C4-2B (cell line): ENCODE measurements at regions not wholly inside any gene's neighbourhood (a gene's known extent, or its start where the extent isn't known, plus 50 kb on each side); places are given as distances from the start of the nearest gene placed in this dataset.

Source experiments
- ZFX ChIP-seq: fragments of 450-650 bp; IDR thresholded peaks from 2 replicates; pipeline ENCODE4 v1.6.1; 2017
- TF ChIP-seq, protein P1 (sequence below): fragments of 450-650 bp; conservative IDR thresholded peaks from 2 replicates; pipeline ENCODE4 v1.5.1; 2017; ENCODE audit warnings: mild to moderate bottlenecking

DNA sequence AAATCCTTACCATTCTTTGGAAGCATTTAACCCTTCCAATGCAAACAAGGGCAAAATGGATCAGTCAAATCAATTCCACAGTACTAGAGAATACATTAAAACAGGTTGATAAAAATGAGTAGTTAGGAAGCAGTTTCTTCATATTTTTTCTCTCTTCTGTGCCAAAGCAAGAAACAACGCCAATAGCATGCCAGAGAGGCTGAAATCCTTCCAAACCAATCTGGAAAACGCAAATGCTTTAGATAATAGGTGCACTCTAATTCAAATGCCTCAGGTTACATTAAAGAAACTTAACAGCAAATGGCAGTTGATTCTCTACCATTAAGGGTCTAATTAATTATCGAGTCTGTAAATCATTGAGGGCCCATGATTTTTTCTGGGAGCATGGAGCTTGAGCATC is 755.2 kb downstream of the C6orf118 start:
- TF ChIP-seq, protein P1, sequence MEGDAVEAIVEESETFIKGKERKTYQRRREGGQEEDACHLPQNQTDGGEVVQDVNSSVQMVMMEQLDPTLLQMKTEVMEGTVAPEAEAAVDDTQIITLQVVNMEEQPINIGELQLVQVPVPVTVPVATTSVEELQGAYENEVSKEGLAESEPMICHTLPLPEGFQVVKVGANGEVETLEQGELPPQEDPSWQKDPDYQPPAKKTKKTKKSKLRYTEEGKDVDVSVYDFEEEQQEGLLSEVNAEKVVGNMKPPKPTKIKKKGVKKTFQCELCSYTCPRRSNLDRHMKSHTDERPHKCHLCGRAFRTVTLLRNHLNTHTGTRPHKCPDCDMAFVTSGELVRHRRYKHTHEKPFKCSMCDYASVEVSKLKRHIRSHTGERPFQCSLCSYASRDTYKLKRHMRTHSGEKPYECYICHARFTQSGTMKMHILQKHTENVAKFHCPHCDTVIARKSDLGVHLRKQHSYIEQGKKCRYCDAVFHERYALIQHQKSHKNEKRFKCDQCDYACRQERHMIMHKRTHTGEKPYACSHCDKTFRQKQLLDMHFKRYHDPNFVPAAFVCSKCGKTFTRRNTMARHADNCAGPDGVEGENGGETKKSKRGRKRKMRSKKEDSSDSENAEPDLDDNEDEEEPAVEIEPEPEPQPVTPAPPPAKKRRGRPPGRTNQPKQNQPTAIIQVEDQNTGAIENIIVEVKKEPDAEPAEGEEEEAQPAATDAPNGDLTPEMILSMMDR: no peak
- no peak for TF ChIP-seq ZFX
